Calu3 (cell line): ENCODE measurements at regions not wholly inside any gene's neighbourhood (a gene's known extent, or its start where the extent isn't known, plus 50 kb on each side); places are given as distances from the start of the nearest gene placed in this dataset.

Experiments used
- BruUV-seq: library from RNA; stranded (reverse); fragments of 400-500 nt; replicated peaks from 2 replicates; lab custom pipeline; 2021; lab: Mats Ljungman, UMichigan
- CTCF ChIA-PET: fragments of 300-600 bp; sonication (Branson Sonifier 250); formaldehyde crosslinking; loops from one replicate; lab custom pipeline; 2022; ENCODE audit warnings: antibody characterized with exemption; lab: Charles Lee
- DNase-seq: peaks from one replicate; pipeline ENCODE4 v3.0.0; 2022
- H3K27ac Mint-ChIP-seq: one replicate; pipeline ENCODE4 v1.8.0; 2022; ENCODE audit warnings: mixed read lengths; ENCODE audit not compliant: unreplicated experiment
- H3K27me3 Mint-ChIP-seq: one replicate; pipeline ENCODE4 v1.8.0; 2022; ENCODE audit warnings: mixed read lengths; ENCODE audit not compliant: unreplicated experiment
- H3K36me3 Mint-ChIP-seq: one replicate; pipeline ENCODE4 v1.8.0; 2022; ENCODE audit warnings: mild to moderate bottlenecking, moderate library complexity, mixed read lengths; ENCODE audit not compliant: insufficient read depth, unreplicated experiment
- H3K4me1 Mint-ChIP-seq: one replicate; pipeline ENCODE4 v1.8.0; 2022; ENCODE audit warnings: mild to moderate bottlenecking, low read depth, mixed read lengths; ENCODE audit not compliant: unreplicated experiment
- H3K4me3 Mint-ChIP-seq: one replicate; pipeline ENCODE4 v1.8.0; 2022; ENCODE audit warnings: mild to moderate bottlenecking, low read depth, moderate library complexity, mixed read lengths; ENCODE audit not compliant: unreplicated experiment
- H3K9me3 Mint-ChIP-seq: one replicate; pipeline ENCODE4 v1.8.0; 2022; ENCODE audit warnings: low read depth, mixed read lengths; ENCODE audit not compliant: unreplicated experiment
- CTCF ChIP-seq: fragments of 200-600 bp; IDR thresholded peaks from one replicate; pipeline ENCODE4 v1.8.0; 2022; ENCODE audit warnings: antibody characterized with exemption; ENCODE audit not compliant: unreplicated experiment
- intact Hi-C: fragments of 100-400 bp; cut with micrococcal nuclease; formaldehyde crosslinking; loops from one replicate; pipeline ENCODE4 v1.10.0; 2022; ENCODE audit not compliant: unreplicated experiment

GRCh38 chr9:82524407-82524806 is 535.8 kb downstream of the SPATA31D1 start:
- Mint-ChIP-seq H3K4me1 (no peaks in the 10 kb centered on the region), H3K27me3 (no peaks in the 10 kb centered on the region), H3K27ac (no peak overlapping the region), H3K36me3 (no peaks in the 10 kb centered on the region), H3K9me3 (no peaks in the 10 kb centered on the region), H3K4me3 (no peak overlapping the region)
- TF ChIP-seq CTCF = no peak
- no TSS peak for BruUV-seq
- DNase-seq = no peak
- CTCF ChIA-PET = no interaction called here
- intact Hi-C loops = no loop called here

GRCh38 chr9:82526577-82526976 is 536.4 kb downstream of the RASEF start:
- no peaks in the 10 kb centered on the region for H3K36me3 Mint-ChIP-seq
- intact Hi-C loops = no loop called here
- no TSS peak for BruUV-seq
- no peak for TF ChIP-seq CTCF
- CTCF ChIA-PET = no interaction called here
- H3K9me3 Mint-ChIP-seq = no peaks in the 10 kb centered on the region
- no peak overlapping the region for H3K27ac Mint-ChIP-seq
- H3K4me1 Mint-ChIP-seq = no peaks in the 10 kb centered on the region
- H3K27me3 Mint-ChIP-seq = no peaks in the 10 kb centered on the region
- no peak for DNase-seq
- no peak overlapping the region for H3K4me3 Mint-ChIP-seq

- Mint-ChIP-seq H3K27me3 (no peaks in the 10 kb centered on the region), H3K36me3 (no peaks in the 10 kb centered on the region), H3K4me3 (no peak overlapping the region), H3K4me1 (no peaks in the 10 kb centered on the region), H3K27ac (no peak overlapping the region), H3K9me3 (no peaks in the 10 kb centered on the region)
- intact Hi-C loops = loop anchor here (1.0 to 5.0 kb wide), 3 partner anchors 76 to 430 kb away; no protein-coding TSS in a partner anchor
- DNase-seq = no peak
- no peak for TF ChIP-seq CTCF
- no TSS peak for BruUV-seq
- CTCF ChIA-PET = no interaction called here
These were observed 531.1 kb downstream of the RASEF start for GRCh38 chr9:82531795-82532194.

GRCh38 chr9:82532504-82533180 is 530.3 kb downstream of the RASEF start:
- CTCF ChIA-PET = no interaction called here
- no peaks in the 10 kb centered on the region for H3K36me3 Mint-ChIP-seq
- no peak for DNase-seq
- no peaks in the 10 kb centered on the region for H3K27me3 Mint-ChIP-seq
- peak; percentile 16 for TF ChIP-seq CTCF
- H3K9me3 Mint-ChIP-seq = no peaks in the 10 kb centered on the region
- BruUV-seq = no TSS peak
- intact Hi-C loops = loop anchor here (1.0 to 5.0 kb wide), 3 partner anchors 75 to 429 kb away; no protein-coding TSS in a partner anchor
- no peaks in the 10 kb centered on the region for H3K4me1 Mint-ChIP-seq
- H3K4me3 Mint-ChIP-seq = no peak overlapping the region
- no peak overlapping the region for H3K27ac Mint-ChIP-seq
